GM21529 (cell line): ENCODE measurements at regions not wholly inside any gene's neighbourhood (a gene's known extent, or its start where the extent isn't known, plus 50 kb on each side); places are given as distances from the start of the nearest gene placed in this dataset.
"Not testable (repeated sequence)": the region's sequence is repeated elsewhere in the genome, so short reads cannot be mapped to it uniquely, and the experiment has no call there.

Source experiments
- ATAC-seq: cut with Tn5 transposase; IDR thresholded peaks from one replicate; pipeline ENCODE4 v1.9.1; 2021; ENCODE audit not compliant: unreplicated experiment

GRCh38 chr1:56133522-56134472 is 445.6 kb downstream of the PLPP3 start:
- no peak for ATAC-seq

- ATAC-seq = no peak
Measured at GRCh38 chr1:56132520-56132919, 446.8 kb downstream of the PLPP3 start.

GRCh38 chr1:56129837-56130236 is 449.5 kb downstream of the PLPP3 start:
- no peak for ATAC-seq

- no peak for ATAC-seq
Measured at GRCh38 chr1:56125316-56125715, 454.0 kb downstream of the PLPP3 start.

- ATAC-seq = no peak
Measured at GRCh38 chr1:56123826-56124225, 455.5 kb downstream of the PLPP3 start.

- no peak for ATAC-seq
Measured at GRCh38 chr1:56123421-56123820, 455.9 kb downstream of the PLPP3 start.

- ATAC-seq = no peak
Measured at GRCh38 chr1:56120021-56120420, 459.3 kb downstream of the PLPP3 start.

GRCh38 chr1:56118676-56119075 is 460.7 kb downstream of the PLPP3 start:
- not testable (repeated sequence) for ATAC-seq

GRCh38 chr1:56115701-56116100 is 463.7 kb downstream of the PLPP3 start:
- ATAC-seq = no peak

- ATAC-seq = no peak
Measured at GRCh38 chr1:56113679-56114078, 465.7 kb downstream of the PLPP3 start.

- ATAC-seq = no peak
Measured at GRCh38 chr1:56107275-56107638, 472.1 kb downstream of the PLPP3 start.

- no peak for ATAC-seq
Measured at GRCh38 chr1:56106531-56107274, 472.7 kb downstream of the PLPP3 start.

GRCh38 chr1:56105397-56105796 is 474.0 kb downstream of the PLPP3 start:
- no peak for ATAC-seq

- ATAC-seq = no peak
Measured at GRCh38 chr1:56099766-56100265, 479.5 kb downstream of the PLPP3 start.

GRCh38 chr1:56098946-56099345 is 480.4 kb downstream of the PLPP3 start:
- no peak for ATAC-seq

- ATAC-seq = no peak
Measured at GRCh38 chr1:56097713-56098112, 481.6 kb downstream of the PLPP3 start.

- no peak for ATAC-seq
Measured at GRCh38 chr1:56095696-56096665, 483.4 kb downstream of the PLPP3 start.

GRCh38 chr1:56094168-56094567 is 485.2 kb downstream of the PLPP3 start:
- no peak for ATAC-seq

GRCh38 chr1:56092684-56093570 is 486.4 kb downstream of the PLPP3 start:
- no peak for ATAC-seq

- ATAC-seq = not testable (repeated sequence)
Measured at GRCh38 chr1:56089826-56090225, 489.5 kb downstream of the PLPP3 start.
